HG02759 (cell line): ENCODE measurements at regions not wholly inside any gene's neighbourhood (a gene's known extent, or its start where the extent isn't known, plus 50 kb on each side); places are given as distances from the start of the nearest gene placed in this dataset.

Source experiments
- ATAC-seq: cut with Tn5 transposase; IDR thresholded peaks from one replicate; pipeline ENCODE4 v1.9.1; 2021; ENCODE audit warnings: mild to moderate bottlenecking, moderate library complexity; ENCODE audit not compliant: unreplicated experiment

GRCh38 chr15:94745371-94745770 lies 514.0 kb downstream of the MCTP2 start:
- ATAC-seq, result no peak

GRCh38 chr15:94747510-94747909 lies 516.1 kb downstream of the MCTP2 start:
- ATAC-seq, result no peak

DNA sequence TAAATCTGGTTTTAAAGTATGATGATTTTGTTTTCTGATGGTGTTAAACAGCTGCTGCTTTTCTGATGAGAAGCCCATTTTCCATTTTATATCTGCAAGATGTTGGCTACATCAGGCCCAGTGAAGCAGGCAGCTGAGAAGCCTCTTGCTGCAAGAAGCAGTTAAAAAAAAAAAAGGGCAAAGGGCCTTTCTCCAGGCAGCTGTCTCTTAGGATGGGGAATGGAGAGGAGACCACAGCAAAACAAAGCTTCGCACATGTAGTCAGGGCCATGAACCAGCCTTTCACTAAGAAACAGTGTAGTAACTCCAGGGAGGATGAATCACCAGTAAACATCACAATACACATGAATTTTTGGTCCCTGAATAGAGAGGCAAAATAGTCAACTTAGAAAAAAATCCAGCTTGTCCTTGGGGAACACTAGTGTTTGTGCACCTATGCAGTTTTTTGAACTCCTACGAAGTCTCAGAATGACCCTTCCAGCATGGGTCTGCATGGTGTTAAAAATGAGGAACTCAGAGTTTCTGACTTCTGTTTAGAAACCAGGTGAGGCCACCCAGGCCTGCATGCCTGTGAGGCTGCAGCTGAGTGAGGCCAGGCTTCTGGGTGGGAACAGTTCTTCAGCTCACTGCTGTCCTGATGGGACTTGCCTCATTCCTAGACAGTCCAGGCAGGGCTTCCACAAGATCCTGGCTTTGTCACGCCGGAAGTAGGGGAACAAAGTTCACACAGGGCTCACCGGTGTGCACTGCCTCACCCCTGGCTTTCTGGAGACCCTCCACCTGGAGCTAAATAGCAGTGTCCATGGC lies 518.7 kb downstream of the MCTP2 start:
- ATAC-seq, result peak; percentile 70

- no peak for ATAC-seq
Measured at GRCh38 chr15:94760348-94760747, 529.0 kb downstream of the MCTP2 start.

DNA sequence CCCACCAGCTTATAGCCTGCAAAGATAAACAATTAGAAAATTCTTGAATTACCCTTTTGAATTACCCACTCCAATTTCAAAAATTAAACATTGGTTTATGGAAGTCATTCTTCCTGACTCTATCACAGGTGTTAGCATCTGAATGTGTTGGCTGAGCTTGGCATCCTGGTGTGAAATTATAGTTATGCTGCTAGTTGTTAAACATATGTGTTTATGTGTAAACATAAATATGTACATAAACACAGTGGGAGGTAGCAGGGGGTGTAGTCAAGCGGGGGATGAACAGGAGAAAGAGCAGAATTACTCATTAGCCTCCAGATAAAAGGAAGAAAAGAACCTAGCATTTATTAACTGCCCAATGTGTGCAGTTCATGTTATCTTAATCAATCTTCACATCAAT lies 530.2 kb downstream of the MCTP2 start:
- ATAC-seq, result no peak

DNA sequence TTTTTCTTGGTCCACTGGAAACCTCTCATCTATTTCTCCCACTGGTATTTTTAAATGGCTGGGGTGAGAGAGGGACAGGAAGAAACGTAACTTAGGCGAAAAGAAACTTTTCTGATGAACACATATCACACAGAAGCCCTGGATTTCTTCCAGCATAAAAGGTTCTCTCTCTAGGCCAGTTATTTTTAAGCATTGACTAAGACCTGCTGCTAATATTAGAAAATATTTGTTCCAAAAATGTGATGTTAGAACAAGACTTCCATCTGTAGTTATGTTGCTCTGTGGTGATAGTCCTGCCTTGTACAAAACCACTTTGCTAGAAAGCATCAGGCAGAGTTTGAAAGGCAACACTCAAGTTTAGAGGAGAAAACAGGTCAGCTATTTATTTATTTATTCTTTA lies 537.7 kb downstream of the MCTP2 start:
- no peak for ATAC-seq

DNA sequence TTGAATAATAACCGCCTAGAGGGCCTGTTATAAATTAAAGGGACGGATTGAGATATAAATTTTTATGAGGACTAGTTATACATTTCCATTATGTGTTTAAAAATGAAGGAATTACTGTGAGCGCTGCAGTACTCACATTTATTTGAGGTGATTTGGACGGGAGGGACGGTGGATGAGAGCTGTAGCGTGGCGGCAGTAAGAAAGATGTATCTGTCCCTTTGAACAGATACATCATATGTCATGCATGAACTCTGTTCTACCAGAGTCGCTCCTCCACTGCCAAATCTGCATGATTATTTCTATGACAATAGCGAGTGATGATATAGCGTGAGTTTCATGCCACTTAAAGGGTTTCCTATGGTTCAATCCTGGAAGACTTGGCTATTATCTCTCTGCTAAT lies 538.8 kb downstream of the MCTP2 start:
- ATAC-seq, result no peak

DNA sequence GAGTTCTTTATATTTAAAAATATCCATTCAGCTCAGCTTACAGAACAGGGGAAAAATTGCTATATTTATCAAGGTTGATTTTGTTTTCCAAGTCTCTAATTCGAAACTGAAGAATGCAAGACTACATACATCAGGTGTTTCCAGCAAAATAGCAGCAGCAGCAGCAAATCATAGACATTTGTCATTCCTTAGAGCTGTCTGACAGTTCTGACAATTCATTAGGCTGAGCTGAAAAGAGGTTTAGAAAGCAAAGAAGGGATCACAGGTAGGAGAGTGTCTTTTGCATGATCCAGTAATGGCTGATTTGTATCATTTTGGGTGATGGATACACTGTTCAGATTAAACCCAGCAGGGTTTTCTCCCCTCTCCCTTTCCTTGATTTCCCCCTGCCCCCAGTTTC lies 545.7 kb downstream of the MCTP2 start:
- ATAC-seq, result no peak

- no peak for ATAC-seq
Measured at GRCh38 chr15:94778840-94779239, 547.5 kb downstream of the MCTP2 start.

GRCh38 chr15:94780166-94780565 lies 548.8 kb downstream of the MCTP2 start:
- no peak for ATAC-seq

DNA sequence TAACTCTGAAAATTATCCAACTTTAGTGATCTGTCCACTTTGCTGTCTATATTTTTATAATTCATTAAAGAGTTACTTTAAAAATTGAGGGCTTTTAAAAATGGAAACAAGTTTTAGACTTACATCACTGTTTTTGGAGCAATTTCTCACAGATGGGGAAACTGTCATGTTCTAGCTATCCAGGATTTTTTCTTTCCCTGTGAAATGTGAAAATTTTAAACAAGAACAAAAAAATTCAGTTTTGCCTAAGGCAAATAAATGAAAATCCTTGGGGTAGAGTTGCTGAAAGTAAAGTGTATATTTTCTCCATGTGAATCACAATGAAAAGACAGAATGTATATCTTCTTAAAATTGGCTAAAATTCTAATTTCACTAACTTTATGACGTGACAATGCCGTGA lies 553.7 kb downstream of the MCTP2 start:
- ATAC-seq, result no peak

- no peak for ATAC-seq
Measured at GRCh38 chr15:94791008-94791407, 559.6 kb downstream of the MCTP2 start.

- no peak for ATAC-seq
Measured at GRCh38 chr15:94791510-94791909, 560.1 kb downstream of the MCTP2 start.

DNA sequence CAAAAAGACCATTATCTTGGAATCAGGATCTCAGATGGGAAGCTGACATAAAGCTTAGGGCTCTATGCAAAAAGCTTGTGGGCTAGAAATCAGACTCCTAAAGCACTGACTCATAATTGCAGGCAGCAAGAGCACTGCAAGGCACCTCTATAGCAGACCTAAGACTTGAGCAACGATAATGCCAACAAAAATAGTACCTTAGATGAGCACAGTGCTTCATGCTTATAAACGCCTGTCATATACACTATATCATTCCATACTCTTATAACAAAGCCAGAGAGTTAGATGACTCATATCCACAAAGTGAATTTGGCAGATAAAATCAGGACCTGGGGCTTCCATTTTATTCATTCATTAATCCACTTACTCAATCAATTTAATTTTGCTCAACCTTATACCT lies 560.8 kb downstream of the MCTP2 start:
- no peak for ATAC-seq

- ATAC-seq, result no peak
Measured at GRCh38 chr15:94793207-94793606, 561.8 kb downstream of the MCTP2 start.

DNA sequence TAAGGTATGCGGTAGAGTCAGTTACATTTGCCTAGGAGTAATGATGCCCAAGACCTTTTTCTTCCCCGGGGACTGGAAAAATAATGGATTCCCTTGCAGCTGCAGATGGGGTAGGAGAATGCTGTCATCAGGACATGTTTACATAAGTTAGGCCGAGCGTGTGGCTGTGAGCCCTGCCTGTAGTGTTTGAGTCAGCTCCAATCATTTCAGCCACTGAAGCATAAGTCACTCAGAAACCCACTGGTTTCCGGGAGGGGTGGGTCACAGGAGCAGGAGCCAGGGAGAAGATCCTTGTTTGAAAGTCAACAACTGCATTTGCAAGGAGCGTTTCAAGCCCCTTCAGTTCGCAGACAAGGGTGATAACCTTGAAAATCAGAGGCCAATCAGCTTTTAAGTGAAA lies 562.3 kb downstream of the MCTP2 start:
- no peak for ATAC-seq

DNA sequence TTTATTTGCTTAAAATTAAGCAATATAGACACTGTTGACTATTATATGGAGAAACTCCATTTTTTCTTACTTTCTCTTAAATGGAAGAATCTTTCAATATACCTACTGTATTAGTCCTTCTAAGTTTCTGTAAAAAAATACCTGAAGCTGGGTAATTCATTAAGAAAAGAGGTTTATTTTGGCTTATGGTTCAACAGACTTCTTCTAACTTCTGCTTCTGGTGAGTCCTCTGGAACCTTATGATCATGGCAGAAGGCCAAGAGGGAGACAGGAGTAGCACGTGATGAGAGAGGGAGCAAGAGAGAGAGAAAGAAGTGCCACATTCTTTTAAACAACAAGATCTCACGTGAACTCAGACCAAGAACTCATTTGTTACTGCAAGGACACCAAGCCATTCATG lies 573.3 kb downstream of the MCTP2 start:
- ATAC-seq, result no peak

- ATAC-seq, result no peak
Measured at GRCh38 chr15:94815110-94815731, 583.9 kb downstream of the MCTP2 start.

DNA sequence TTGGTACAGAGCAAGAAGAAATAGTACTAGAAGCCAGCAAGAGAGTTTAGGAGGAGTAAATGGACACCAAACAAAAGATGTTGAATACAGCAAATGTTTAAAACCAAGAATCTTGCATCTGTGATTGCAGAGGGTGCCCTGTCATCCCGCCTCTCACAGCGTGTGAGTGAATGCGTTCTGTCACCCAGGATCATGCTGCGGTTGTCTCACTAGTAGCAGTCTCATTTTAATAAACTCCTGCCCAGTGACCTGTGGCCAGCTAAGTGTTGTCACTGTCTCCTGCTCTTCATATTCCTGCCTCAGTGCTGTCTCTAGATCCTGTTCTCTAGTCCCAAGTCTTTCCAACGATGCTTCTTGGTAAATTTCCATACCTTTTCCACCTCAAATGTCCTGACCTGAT lies 584.6 kb downstream of the MCTP2 start:
- ATAC-seq, result no peak

- no peak for ATAC-seq
Measured at GRCh38 chr15:94829887-94830884, 598.8 kb downstream of the MCTP2 start.

DNA sequence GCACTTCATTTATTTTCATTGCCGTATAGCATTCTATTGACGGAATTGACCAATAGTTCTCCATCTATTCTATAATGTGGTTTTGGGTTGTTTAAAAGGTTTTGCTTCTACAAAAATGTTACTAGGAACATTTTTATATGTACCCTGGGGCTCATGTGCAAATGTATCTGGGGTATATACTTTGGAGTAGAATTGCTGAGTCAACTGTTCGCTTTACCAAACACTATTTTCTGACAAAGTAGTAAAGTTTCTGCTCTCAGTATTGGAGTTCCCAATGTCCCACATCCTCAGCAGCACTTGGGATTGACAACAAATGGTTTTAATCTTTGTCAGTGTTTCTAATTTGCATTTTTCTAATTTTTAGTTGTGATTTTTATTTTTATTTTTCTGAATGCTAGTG lies 602.6 kb downstream of the MCTP2 start:
- ATAC-seq, result no peak
